NCI-H526 (cell line): ENCODE measurements at regions not wholly inside any gene's neighbourhood (a gene's known extent, or its start where the extent isn't known, plus 50 kb on each side); places are given as distances from the start of the nearest gene placed in this dataset.
"Not testable (repeated sequence)": the region's sequence is repeated elsewhere in the genome, so short reads cannot be mapped to it uniquely, and the experiment has no call there.

Experiments
- DNase-seq, 2 experiments: peaks; one replicate each; lab custom pipeline; 2025; lab: John Stamatoyannopoulos, UW

DNA sequence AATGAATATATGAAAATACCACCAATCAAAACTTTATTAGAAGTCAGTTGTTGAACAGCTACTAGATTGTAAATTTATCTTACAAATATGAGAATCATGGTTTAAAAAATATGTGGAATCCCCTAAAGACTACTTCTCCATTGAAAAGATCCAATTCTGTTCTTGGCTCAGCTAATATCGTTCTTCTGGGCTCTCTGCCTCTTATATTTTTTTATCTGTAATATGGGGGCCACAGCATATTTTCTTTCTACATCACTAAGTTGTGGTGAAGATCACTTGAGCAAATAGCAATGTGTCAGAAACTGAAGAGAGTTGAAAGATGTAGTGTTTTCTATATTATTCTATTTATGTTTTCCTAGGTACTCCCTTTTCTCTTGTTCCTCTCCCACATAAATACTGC, 198.1 kb downstream of the FZD1 start:
- no peak for DNase-seq

DNA sequence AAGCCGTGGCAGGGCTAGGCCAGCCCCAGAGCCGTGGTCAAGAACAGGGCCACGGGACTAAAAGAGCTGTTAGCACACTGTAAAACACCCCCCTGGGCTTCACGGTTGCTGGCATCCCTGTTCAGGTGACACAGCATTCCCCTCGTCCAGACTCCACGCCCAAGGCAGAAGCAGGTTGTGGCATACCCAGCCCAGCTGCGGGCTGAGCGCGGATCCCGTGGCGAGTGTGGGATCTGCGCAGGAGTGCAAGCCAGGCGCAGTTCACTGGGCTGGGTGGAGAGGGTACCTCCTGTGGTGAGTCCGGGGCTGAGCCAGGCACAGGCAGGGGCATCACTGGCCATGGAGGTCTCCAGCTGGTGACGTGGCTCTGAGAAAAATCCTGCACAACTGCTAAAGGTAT, 199.1 kb downstream of the FZD1 start:
- no peak for DNase-seq

DNA sequence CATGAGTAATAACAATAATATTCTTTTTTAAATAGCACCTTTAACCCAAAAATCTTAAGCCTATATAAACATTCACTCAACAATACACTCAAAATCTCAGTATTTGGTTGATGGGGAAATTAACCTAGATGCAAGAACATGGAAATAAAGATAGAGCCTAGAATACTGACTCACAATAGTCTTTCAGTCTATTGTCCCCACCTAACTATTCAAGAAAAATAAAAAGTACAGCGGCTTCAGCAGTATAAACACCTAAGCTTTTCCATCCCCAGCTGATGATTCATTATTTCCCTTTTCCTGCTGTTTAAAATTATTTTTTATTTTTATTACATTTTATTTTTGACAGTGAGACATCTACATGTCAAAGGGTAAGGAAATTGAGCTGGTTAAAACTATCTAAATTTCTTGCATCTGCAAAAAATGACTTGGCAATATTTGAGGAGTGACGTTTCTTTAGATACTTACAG, 201.4 kb downstream of the FZD1 start:
- DNase-seq, result no peak

DNA sequence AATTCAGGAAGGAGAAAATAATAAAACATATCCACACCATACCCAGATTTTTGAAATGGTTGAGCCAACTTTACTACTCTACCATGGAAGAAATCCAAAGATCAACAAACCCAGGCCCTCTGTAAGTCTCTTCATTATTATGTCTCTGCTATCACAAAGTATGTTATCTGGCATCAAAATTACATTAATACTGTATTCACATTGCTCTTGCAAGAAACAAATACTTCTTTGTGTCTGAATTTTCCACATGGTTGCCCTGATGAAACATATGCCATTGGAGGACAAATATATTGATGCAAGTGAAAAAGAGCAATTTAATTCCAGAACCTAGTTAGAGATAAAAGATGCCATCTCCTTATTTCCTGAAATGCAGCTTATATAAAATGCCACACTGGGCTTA, 204.0 kb downstream of the FZD1 start:
- no peak for DNase-seq

DNA sequence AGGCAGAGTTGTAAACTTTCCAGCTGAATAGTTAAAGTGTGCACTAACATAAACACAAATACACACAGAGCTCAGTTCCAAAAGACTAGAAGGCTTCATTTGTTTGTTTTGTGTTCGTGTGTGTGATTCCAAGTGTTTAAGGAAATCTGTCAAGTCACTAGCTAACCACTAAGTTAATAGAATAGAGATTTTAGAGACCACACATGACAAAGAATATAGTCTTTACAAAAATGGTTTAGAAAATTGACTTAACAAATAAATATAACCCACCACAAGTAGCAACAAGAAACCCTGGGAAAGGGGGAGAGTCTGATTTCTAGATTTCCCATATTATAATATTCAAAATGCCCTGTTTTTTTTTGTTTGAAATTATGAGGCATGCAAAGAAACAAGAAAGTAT, 209.4 kb downstream of the FZD1 start:
- no peak for DNase-seq

DNA sequence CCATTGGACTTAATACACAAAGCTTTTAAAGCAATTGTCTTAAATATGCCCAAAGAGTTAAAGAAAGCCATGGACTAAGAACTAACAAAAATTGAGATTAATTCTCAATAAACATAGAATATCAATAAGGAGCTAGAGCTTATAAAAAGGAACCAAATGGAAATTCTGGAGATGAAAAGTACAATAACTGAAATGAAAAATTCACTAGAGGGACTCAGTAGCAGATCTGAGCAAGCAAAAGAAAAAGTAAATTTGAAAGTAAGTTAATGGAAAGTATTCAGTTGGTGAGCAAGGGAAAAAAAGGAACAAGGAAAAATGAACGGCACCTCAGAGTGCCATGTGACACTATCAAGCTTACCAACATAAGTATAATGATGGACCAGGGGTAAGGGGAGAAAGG, 209.8 kb downstream of the FZD1 start:
- no peak for DNase-seq

DNA sequence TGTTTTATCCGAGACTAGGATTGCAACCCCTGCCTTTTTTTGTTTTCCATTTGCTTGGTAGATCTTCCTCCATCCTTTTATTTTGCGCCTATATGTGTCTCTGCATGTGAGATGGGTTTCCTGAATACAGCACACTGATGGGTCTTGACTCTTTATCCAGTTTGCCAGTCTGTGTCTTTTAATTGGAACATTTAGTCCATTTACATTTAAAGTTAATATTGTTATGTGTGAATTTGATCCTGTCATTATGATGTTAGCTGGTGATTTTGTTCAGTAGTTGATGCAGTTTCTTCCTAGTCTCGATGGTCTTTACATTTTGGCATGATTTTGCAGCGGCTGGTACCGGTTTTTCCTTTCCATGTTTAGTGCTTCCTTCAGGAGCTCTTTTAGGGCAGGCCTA, 216.2 kb downstream of the FZD1 start:
- DNase-seq, result not testable (repeated sequence)

DNA sequence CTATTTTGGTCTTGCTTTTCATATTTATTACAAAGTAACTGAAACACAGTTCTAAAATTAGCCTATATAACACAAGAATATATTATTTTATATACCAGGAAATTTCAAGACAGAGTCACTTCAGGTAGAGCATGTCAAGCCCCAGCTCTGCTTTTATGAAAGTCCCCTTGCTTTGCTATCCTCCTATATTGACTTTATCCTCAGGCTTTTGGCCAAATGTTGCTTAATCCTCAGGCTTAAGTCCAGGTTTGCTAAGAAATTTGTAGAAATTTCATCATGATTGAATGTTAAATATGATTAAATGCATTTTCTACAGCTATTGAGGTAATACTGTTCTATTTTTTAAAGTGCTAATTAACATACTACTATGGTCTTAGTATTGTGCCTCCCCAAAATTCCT, 227.6 kb downstream of the FZD1 start:
- DNase-seq, result no peak

DNA sequence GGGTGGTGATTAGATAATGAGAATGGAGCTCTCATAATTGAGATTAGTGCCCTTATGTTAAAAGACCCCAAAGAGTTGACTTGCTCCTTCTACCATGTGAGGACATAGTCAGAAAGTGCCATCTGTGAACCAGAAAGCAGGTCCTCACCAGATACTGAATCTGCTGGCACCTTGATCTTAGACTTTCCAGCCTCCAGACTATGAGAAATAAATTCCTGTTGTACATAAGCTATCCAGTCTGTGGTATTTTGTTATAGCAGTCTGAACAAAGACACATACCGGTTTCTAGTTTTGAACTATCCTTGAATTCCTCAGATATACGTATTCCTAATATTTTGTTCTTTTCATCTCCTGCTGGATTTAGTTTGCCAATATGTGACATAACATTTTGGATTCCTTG, 228.1 kb downstream of the FZD1 start:
- no peak for DNase-seq

DNA sequence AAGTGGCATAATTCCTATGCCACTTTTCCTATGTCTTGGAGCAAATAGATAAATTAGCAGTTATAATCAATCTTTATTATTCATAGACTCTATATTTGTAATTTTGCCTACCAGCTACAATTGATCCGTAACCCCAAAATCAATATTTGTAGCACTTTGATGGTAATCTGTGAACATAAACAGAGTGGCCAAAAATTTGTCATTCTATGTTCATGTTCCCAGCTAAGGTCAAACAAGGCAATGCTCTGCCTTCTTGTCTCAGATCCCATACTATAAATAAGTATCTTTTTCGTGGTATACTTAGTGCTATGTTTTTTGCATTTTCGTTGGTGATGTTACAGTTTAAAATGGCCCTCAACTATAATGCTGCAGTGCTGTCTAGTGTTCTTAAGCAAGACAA, 228.5 kb downstream of the FZD1 start:
- no peak for DNase-seq

DNA sequence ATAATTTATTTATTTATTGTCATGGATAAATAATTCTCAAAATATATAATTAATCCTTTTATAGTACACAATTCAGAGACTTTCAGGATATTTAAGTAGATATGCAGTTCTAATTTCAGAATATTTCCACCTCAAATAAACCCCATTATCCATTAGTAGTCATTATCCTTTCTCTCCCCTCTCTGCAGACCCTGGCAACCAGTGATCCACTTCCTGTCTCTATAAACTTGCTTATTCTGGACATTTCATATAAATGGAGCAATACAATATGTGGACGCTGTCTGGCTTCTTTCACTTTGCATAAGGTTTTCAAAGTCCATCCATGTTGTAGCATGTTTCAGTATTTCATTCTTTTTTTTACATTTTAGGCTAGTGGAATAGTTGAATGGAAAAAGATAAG, 230.2 kb downstream of the FZD1 start:
- no peak for DNase-seq

DNA sequence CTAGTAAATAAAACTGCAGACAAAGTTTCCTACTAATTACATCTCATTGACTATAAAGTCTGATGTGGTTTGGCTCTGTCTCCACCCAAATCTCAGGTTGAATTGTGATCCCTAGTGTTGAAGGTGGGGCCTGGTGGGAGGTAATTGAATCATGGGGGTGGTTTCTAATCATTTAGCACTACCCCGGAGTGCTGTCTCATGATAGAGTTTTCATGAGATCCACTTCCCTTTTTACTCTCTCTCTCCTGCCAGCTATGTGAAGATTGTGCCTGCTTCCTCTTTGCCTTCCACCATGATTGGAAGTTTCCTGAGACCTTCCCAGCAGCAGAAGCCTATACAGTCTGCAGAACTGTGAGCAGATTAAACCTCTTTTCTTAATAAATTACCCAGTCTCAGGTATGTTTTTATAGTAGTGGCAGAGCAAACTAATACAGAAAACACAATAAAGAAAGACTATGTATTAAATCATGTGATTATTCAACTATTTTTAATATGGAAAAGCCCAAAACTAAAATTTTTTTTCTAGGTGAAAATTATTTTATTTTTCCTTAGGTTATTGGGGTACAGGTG, 232.1 kb downstream of the FZD1 start:
- DNase-seq, result no peak

DNA sequence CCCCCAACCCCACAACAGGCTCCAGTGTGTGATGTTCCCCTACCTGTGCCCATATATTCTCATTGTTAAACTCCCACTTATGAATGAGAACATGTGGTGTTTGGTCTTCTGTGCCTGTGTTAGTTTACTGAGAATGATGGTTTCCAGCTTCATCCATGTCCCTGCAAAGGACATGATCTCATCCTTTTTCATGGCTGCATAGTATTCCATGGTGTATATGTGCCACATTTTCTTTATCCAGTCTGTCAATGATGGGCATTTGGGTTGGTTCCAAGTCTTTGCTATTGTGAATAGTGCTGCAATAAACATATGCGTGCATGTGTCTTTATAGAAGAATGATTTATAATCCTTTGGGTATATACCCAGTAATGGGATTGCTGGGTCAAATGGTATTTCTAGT, 233.0 kb downstream of the FZD1 start:
- DNase-seq, result not testable (repeated sequence)

DNA sequence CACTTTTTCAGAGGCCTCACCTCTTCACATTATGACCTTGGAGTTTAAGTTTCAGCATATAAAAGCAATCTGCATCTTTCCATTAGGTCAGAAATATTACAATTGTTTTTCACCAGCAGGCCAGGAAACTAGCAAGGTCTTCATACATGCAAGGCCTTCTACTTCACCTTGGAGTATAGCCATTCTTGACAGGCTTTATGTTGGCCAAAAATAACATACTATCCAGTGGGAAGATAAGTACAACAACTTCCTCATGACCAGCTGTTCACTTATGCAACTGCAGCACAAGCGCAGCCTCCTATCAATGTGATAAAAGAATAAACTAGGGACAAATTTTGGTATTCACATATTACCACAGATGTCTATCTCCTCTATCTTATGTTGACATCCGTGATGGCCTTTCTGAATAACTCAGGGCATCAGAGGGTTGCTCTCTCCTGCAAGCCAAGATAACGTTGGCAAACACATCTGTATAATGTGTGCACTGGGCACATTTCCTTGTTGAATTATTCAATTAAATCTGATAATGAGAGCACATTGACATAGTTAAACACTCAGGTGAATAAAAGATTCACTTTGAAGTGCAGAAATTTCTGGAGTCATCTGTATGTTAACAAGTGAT, 239.8 kb downstream of the FZD1 start:
- no peak for DNase-seq

DNA sequence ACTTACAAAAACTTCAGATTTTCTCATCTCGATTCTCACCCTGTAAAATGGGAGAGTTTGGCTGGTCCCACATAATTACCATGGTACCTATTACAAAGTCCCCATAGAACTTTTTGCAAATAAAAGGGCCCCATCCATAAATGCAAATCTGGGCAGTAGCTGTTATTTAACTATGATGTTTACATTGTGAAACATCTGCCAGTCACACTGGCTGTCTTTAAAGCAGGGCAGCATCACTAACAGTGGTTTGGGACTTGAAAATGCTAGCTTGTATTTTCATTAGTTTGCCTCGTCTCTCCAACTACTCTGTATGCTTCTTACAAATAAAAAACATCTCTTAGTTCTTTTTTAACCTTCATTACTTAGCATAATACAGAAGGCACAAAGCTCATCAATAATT, 240.7 kb downstream of the FZD1 start:
- DNase-seq, result peak; percentile 77 to 87

DNA sequence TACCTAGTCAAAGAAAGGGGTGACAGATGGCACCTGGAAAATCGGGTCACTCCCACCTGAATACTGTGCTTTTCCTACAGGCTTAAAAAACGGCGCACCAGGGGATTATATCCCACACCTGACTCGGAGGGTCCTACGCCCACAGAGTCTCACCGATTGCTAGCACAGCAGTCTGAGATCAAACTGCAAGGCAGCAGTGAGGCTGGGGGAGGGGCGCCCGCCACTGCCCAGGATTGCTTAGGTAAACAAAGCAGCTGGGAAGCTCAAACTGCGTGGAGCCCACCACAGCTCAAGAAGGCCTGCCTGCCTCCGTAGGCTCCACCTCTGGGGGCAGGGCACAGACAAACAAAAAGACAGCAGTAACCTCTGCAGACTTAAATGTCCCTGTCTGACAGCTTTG, 242.7 kb downstream of the FZD1 start:
- not testable (repeated sequence) for DNase-seq

DNA sequence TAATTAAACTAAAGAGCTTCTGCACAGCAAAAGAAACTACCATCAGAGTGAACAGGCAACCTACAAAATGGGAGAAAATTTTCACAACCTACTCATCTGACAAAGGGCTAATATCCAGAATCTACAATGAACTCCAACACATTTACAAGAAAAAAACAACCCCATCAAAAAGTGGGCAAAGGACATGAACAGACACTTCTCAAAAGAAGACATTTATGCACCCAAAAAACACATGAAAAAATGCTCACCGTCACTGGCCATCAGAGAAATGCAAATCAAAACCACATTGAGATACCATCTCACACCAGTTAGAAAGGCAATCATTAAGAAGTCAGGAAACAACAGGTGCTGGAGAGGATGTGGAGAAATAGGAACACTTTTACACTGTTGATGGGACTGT, 247.6 kb downstream of the FZD1 start:
- not testable (repeated sequence) for DNase-seq

DNA sequence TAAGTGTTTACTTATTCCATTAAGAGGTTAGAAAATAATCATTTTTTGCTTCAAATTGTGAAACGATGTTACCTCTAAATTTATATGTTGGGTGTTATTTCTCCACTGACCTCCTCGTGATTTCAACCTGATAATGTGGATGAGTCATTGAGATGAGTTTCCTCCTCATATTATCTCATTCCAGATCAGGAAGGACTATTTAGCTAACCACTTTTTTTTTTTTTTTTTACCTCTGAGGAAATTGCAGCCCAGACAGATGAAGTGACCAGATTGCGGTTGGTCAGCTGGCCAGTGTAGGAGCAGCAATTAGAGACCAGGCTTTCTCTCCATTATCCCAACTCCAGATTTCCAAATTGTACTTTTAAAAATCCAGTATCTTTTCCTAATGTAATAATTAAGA, 248.7 kb downstream of the FZD1 start:
- DNase-seq, result no peak

DNA sequence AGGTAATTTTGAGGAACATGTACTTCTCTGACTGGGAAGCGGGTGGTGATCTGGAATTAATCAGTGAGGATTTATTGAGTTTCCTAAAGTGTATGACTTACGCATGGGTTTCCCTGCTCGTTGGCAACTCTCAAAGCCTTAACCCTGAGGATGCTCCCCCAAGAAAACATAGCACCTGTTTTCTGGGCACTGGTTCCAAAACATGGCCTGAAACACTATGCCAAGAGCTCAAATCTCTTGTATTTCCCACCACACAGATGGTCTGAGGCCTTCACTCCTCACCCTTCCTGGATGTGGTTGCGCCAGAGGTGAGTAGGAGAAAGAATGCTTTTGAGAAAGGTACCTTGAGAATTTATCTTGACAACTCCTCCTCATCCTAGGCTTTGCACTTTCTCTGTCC, 250.4 kb downstream of the FZD1 start:
- DNase-seq, result no peak

DNA sequence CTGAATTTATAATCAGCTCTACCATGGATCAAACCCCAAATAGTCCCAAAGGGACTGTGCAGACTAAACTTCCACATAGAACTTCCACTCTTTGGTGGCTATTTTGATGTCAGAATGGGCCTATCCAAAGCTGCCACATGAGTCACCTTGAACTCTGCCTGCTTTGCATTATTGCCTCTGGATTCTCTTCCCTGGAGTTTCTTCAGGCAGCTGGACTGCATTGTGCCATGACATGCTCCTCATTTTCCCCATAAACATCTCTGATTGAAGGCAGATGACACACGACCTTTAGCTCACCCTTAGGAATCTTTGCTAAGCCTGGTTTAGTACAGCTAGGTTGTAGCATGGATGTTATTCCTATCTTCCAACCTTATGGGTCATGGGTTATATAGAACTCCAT, 251.7 kb downstream of the FZD1 start:
- DNase-seq, result no peak

DNA sequence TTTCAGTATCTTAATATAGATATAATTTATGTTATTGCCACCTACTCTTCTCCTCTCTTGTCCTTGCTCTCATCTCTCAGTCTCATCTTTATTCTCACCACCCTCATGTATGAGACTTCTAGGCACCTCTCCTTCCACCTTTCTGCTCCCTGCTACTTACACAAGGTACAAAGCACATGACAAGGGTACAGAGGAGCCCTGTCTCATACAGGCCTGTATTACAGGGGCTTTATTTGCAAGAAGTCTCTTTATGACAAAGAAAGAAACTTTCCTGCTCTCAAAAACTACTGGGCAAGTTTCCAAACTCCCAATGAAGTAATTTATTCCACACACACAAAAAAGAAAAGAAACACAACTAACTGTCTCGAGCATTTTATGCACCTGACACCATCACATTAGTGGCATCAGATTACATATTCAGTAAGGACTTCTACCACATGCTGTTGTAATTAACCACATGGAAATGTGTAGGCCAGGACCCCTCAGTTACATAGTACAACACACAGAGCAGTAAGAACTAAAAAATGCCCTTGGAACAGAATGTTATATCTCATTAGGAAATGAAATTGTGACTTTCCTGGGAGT, 253.1 kb downstream of the FZD1 start:
- peak; percentile 30 to 41 for DNase-seq

DNA sequence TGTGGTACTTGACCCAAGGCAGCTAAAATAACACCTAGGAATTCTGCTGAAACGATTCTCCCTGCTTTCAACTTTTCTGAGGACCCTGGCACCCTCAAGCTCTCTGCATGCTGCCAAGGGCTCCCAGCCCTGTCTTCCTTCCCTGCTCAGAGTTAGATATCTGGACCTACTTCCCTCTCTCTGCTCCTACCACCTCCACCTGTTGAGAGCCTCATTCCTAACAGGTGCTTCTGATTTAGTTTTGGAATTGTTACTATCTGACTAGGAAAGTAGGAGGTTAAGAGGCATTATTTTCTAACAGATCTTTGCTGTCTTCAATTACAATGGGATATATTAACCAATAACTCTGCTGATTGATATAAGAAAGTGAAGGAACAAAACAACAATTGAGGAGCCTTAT, 253.8 kb downstream of the FZD1 start:
- no peak for DNase-seq

DNA sequence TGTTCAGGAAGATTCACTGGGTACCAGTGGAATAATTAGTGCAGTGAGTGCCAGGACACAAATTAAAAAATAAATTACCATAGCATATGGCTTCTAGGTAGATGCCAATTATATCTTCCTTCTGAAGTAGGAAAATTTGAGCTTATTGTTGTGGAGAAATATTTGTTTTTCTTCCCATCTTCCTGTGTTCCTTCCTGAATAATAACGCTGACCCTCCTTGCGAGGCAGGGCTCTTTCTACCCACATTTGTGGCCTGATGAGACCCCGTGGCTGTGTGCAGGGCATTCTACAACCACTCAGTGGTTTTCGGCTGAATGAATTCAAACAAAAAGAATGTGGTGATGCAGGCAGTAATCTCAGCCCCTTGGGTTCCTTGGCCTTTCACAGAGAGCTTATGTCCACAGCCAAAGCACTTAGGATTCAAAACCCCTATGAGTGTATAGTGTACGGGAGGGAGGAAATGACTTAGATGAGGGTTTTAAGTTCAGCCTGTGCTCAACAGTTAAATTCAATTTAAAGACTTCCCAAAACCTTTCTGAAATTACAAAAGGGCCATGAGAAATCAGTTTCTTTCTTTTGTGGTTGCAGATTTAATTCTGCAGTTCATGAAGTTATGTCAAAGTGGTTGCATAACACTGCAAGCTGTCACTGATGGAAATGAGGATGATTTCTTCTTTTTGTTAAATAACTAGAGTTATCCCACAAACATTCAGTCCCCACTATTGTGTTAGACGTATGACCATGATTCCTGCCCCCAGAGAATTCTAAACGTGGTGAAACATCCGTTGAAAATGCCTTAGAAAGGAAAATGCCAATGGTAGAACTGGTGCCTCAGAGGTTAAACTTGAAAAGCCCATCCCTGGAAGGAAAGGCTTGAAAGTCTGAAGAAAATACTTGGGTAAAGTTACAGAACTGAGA, 255.3 kb downstream of the FZD1 start:
- DNase-seq, result no peak
